NT2/D1 (cell line): ENCODE measurements at regions not wholly inside any gene's neighbourhood (a gene's known extent, or its start where the extent isn't known, plus 50 kb on each side); places are given as distances from the start of the nearest gene placed in this dataset.

Experiments used
- SUZ12 ChIP-seq: IDR thresholded peaks from 2 replicates; pipeline ENCODE4 v1.6.1; 2011; ENCODE audit not compliant: insufficient read length, insufficient read depth; ENCODE audit errors: extremely low read depth
- YY1 ChIP-seq: IDR thresholded peaks from 2 replicates; pipeline ENCODE4 v1.6.1; 2011; ENCODE audit not compliant: insufficient read length, insufficient read depth
- ZNF274 ChIP-seq: IDR thresholded peaks from 2 replicates; pipeline ENCODE4 v1.6.1; 2011; ENCODE audit warnings: mild to moderate bottlenecking, low read depth, low read length

DNA sequence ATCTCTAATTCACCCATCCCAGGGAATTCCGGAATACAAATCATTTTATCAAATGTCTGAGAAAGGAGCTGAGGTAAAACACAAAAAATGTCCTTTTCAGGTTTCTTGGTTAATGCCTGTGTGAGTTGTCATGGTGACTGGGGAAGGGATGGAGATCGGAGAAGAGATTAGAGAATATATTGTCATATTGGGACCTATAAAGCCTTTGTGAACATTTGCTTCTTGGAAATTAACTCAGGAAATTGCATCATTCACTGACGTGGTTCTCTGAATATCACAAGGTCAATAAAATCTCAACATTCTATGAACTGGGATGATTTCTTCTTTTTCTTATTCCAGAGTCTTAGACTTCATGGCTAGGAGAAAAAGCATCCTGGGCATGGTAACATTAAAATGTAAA is 174.8 kb upstream of the GLRA2 start:
- no peak for TF ChIP-seq SUZ12
- TF ChIP-seq YY1: no peak
- no peak for TF ChIP-seq ZNF274
